Erythroblast (primary cell): ENCODE measurements at regions not wholly inside any gene's neighbourhood (a gene's known extent, or its start where the extent isn't known, plus 50 kb on each side); places are given as distances from the start of the nearest gene placed in this dataset.

Experiments
- GATA1 ChIP-seq: IDR thresholded peaks from 2 replicates; pipeline ENCODE4 v1.6.1; 2011; ENCODE audit warnings: low read depth, mild to moderate bottlenecking, control low read depth, low read length, moderate library complexity
- POLR2A ChIP-seq: IDR thresholded peaks from 2 replicates; pipeline ENCODE4 v1.6.1; 2011; ENCODE audit warnings: mild to moderate bottlenecking, low read length

DNA sequence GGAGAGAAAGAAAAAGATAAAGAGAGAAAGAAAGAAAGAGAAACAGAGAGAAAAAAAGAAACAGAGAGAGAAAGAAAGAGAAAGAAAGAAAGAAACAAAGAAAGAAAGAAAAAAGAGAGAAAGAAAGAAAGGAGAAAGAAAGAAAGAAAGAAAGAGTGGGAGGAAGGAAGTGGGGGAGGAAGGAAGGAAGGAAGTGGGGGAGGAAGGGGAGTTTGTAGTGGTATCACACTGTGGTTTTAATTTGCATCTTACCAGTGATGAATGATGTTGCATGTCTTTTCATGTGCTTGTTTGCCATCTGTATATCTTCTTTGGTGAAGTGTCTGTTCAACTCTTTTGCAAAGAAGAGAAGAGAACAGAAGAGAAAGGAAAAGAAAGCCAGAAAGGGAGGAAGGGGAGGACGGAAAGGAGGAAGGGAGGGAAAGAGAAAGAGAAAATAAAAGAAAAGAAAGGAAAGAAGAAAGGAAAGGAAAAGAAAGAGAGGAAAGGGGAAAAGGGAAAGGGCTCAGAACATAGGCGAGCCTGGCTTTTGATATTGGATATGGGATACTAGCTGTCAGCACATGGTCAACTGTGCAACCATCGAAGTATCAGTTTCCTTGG is 79.2 kb upstream of the FRMD4A start:
- TF ChIP-seq POLR2A, result no peak
- TF ChIP-seq GATA1, result no peak
